ENCODE measurements at regions not wholly inside any gene's neighbourhood (a gene's known extent, or its start where the extent isn't known, plus 50 kb on each side); places are given as distances from the start of the nearest gene placed in this dataset.

- TF ChIP-seq CTCF (IDR thresholded peaks at IDR 0.05 in 4 of 5, conservative IDR thresholded peaks at IDR 0.05 in 1 of 5) (no peak), POLR2A (IDR thresholded peaks at IDR 0.05) (no peak)
Measured at GRCh38 chr3:107117922-107118536, 259.2 kb upstream of the CCDC54 start.
